ENCODE measurements at regions not wholly inside any gene's neighbourhood (a gene's known extent, or its start where the extent isn't known, plus 50 kb on each side); places are given as distances from the start of the nearest gene placed in this dataset.
A peak's percentile ranks its signal among the peaks of the same experiment; 100 is the strongest.

DNA sequence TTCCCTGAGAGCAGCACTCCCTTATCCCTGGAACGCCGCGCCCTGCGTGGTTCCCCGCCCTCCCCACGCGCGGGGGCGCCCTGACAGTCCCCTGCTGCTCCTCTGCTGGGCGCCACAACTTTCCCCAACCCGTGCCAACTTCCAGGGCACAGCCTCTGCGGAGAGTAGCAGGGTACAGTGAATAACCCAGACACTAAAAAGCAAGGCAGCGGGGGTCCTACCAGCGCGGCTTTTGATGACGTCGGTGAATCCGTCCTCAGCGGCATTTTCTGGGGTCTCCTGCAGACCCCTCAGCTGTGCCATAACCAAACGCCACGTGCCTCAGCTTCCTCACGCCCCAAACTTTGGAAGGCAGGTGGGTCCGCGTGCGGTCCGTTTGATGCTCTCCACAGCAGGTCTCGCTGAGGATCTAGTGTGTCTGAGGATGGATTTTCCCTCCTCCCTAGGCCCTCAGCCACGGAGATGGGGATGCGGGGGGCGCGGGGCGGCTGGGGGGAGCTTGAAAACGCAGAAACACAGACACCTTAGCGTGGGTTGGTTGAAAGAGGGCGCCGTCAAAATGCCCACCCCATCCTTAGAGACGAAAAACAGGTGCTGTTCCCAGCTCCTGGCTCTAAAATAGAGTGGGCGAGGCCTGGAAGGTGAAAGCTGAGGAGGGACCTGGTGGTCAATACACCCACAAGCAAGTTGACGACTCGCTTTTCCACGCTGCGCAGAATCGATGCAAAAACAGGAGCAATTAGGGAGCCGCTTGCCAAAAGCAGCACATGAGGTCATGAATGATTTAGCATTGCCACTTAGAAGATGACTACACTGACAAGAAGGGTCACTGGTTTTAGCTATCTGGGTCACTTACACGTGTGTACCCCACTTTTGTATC, 405.6 kb downstream of the FAM47A start:
- Histone ChIP-seq H3K4me3 (ENCODE audit: low read depth, low read length) (peak overlapping the region; percentile 79), H3K9me3 (ENCODE audit: control insufficient read depth, insufficient read depth, low read length) (no peaks in the 10 kb centered on the region), H3K27me3 (ENCODE audit: control insufficient read depth, insufficient read depth, low read length) (peaks cover 36% of the 10 kb centered on the region), H3K4me1 (ENCODE audit: control insufficient read depth, insufficient read depth, low read length) (no peaks in the 10 kb centered on the region), H3K27ac (ENCODE audit: low read depth, low read length) (no peak overlapping the region), H3K36me3 (ENCODE audit: control insufficient read depth, insufficient read depth, low read length) (no peaks in the 10 kb centered on the region), H3K9ac (ENCODE audit: low read depth, low read length) (no peak overlapping the region)

DNA sequence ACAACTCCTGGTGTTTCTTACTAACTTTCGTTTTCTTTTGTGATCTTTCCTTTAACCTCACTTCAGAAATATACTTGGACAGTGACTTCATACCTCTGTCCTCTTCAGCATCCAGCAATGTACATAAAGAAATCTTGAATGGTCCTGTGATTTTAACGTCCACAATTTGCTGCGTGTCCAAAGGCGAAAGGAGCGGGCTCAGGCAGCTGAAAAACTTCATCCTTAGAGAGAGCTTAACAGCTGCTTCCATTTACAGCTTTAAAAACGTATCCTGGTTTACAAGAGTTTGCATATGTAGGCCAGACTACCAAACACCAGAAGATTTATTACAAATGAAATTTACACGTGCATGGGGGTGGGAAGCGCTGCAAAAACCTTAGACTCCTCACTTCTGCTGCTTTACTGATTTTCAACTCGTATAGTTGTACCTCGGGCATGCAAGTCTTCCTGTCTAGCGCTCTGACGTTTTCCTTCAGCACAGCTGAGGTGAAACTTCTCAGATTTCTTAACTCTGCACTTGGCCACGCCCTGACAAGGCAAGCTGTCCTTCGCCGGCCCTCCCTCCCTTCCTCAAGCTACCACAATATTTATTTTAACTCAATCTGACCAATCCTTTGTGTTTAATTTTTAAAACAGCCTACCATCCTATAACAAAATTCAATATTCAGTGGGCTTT, 406.4 kb downstream of the FAM47A start:
- Histone ChIP-seq H3K27ac (ENCODE audit: low read depth, low read length) (no peak overlapping the region), H3K36me3 (ENCODE audit: control insufficient read depth, insufficient read depth, low read length) (no peaks in the 10 kb centered on the region), H3K9ac (ENCODE audit: low read depth, low read length) (no peak overlapping the region), H3K27me3 (ENCODE audit: control insufficient read depth, insufficient read depth, low read length) (peaks cover 36% of the 10 kb centered on the region), H3K4me1 (ENCODE audit: control insufficient read depth, insufficient read depth, low read length) (no peaks in the 10 kb centered on the region), H3K9me3 (ENCODE audit: control insufficient read depth, insufficient read depth, low read length) (no peaks in the 10 kb centered on the region), H3K4me3 (ENCODE audit: low read depth, low read length) (peak overlapping the region; percentile 79)

GRCh38 chrX:33721927-33722326, 410.2 kb downstream of the FAM47A start:
- H3K4me1 ChIP-seq (ENCODE audit: control insufficient read depth, insufficient read depth, low read length): no peaks in the 10 kb centered on the region
- H3K27ac ChIP-seq (ENCODE audit: low read depth, low read length): no peak overlapping the region
- no peaks in the 10 kb centered on the region for H3K36me3 ChIP-seq (ENCODE audit: control insufficient read depth, insufficient read depth, low read length)
- H3K9ac ChIP-seq (ENCODE audit: low read depth, low read length): no peak overlapping the region
- no peaks in the 10 kb centered on the region for H3K9me3 ChIP-seq (ENCODE audit: control insufficient read depth, insufficient read depth, low read length)
- peaks cover 26% of the 10 kb centered on the region for H3K27me3 ChIP-seq (ENCODE audit: control insufficient read depth, insufficient read depth, low read length)
- H3K4me3 ChIP-seq (ENCODE audit: low read depth, low read length): no peak overlapping the region

- no peaks in the 10 kb centered on the region for H3K36me3 ChIP-seq (ENCODE audit: control insufficient read depth, insufficient read depth, low read length)
Measured at GRCh38 chrX:33686105-33686504, 446.0 kb downstream of the FAM47A start.

More at GRCh38 chrX:33686105-33686504, 446.0 kb downstream of the FAM47A start:
- no peaks in the 10 kb centered on the region for H3K27me3 ChIP-seq (ENCODE audit: control insufficient read depth, insufficient read depth, low read length)
- H3K4me3 ChIP-seq (ENCODE audit: low read depth, low read length): no peak overlapping the region
- no peaks in the 10 kb centered on the region for H3K4me1 ChIP-seq (ENCODE audit: control insufficient read depth, insufficient read depth, low read length)
- no peak overlapping the region for H3K27ac ChIP-seq (ENCODE audit: low read depth, low read length)
- no peak overlapping the region for H3K9ac ChIP-seq (ENCODE audit: low read depth, low read length)
- H3K9me3 ChIP-seq (ENCODE audit: control insufficient read depth, insufficient read depth, low read length): no peaks in the 10 kb centered on the region
